H9 (cell line): ENCODE measurements at regions not wholly inside any gene's neighbourhood (a gene's known extent, or its start where the extent isn't known, plus 50 kb on each side); places are given as distances from the start of the nearest gene placed in this dataset.

Source experiments
- DNase-seq: peaks from one replicate; pipeline ENCODE4 v3.0.0-alpha.2; 2017
- H2AFZ ChIP-seq: one replicate; pipeline ENCODE4 v1.6.1; 2013; ENCODE audit warnings: mild to moderate bottlenecking, low read length, control low read depth, moderate library complexity
- H2AK5ac ChIP-seq: 2 replicates; pipeline ENCODE4 v1.6.1; 2013; ENCODE audit warnings: low read length, control low read depth, mixed read lengths; ENCODE audit not compliant: insufficient read length
- H2BK120ac ChIP-seq: one replicate; pipeline ENCODE4 v1.6.1; 2013; ENCODE audit warnings: low read depth, mild to moderate bottlenecking, low read length, control low read depth, inconsistent platforms; ENCODE audit not compliant: poor library complexity, severe bottlenecking
- H2BK12ac ChIP-seq: 2 replicates; pipeline ENCODE4 v1.6.1; 2013; ENCODE audit warnings: low read length, control low read depth, mixed read lengths, low read depth; ENCODE audit not compliant: insufficient read length
- H2BK15ac ChIP-seq: 2 replicates; pipeline ENCODE4 v1.6.1; 2013; ENCODE audit warnings: low read depth, low read length, control low read depth
- H2BK20ac ChIP-seq: one replicate; pipeline ENCODE4 v1.6.1; 2013; ENCODE audit warnings: low read depth, mild to moderate bottlenecking, low read length, control low read depth, inconsistent platforms; ENCODE audit not compliant: poor library complexity, severe bottlenecking
- H2BK5ac ChIP-seq: 2 replicates; pipeline ENCODE4 v1.6.1; 2013; ENCODE audit warnings: low read length, control low read depth, mixed read lengths; ENCODE audit not compliant: insufficient read length
- H3K14ac ChIP-seq: 2 replicates; pipeline ENCODE4 v1.6.1; 2013; ENCODE audit warnings: low read length, control low read depth; ENCODE audit not compliant: insufficient read depth
- H3K18ac ChIP-seq: 2 replicates; pipeline ENCODE4 v1.6.1; 2013; ENCODE audit warnings: low read depth, mild to moderate bottlenecking, mixed read lengths, low read length, control low read depth; ENCODE audit not compliant: insufficient read length
- H3K23ac ChIP-seq: 2 replicates; pipeline ENCODE4 v1.6.1; 2013; ENCODE audit warnings: low read length, control low read depth, mixed read lengths, low read depth; ENCODE audit not compliant: insufficient read length
- H3K23me2 ChIP-seq: 2 replicates; pipeline ENCODE4 v1.6.1; 2013; ENCODE audit warnings: low read depth, mild to moderate bottlenecking, mixed read lengths, low read length, control low read depth; ENCODE audit not compliant: insufficient read length, poor library complexity, severe bottlenecking
- H3K27ac ChIP-seq: 2 replicates; pipeline ENCODE4 v1.5.1; 2013; ENCODE audit warnings: low read length, control low read depth, mixed read lengths, low read depth; ENCODE audit not compliant: insufficient read length
- H3K27me3 ChIP-seq: 2 replicates; pipeline ENCODE4 v1.6.1; 2013; ENCODE audit warnings: low read length, control low read depth, inconsistent platforms; ENCODE audit not compliant: insufficient read depth
- H3K4ac ChIP-seq: 2 replicates; pipeline ENCODE4 v1.6.1; 2013; ENCODE audit warnings: low read depth, mild to moderate bottlenecking, control low read depth, inconsistent platforms, low read length, moderate library complexity
- H3K4me1 ChIP-seq: 2 replicates; pipeline ENCODE4 v1.6.1; 2013; ENCODE audit warnings: low read length, control low read depth, inconsistent platforms; ENCODE audit not compliant: insufficient read depth
- H3K4me2 ChIP-seq: 2 replicates; pipeline ENCODE4 v1.6.1; 2013; ENCODE audit warnings: low read length, control low read depth, mixed read lengths; ENCODE audit not compliant: insufficient read length, insufficient read depth
- H3K56ac ChIP-seq: 2 replicates; pipeline ENCODE4 v1.6.1; 2013; ENCODE audit warnings: low read depth, mild to moderate bottlenecking, mixed read lengths, low read length, control low read depth; ENCODE audit not compliant: insufficient read length
- H3K79me1 ChIP-seq: 2 replicates; pipeline ENCODE4 v1.6.1; 2013; ENCODE audit warnings: low read depth, mild to moderate bottlenecking, moderate library complexity, low read length, control low read depth, inconsistent platforms; ENCODE audit not compliant: insufficient read depth, poor library complexity, severe bottlenecking
- H3K79me2 ChIP-seq: 2 replicates; pipeline ENCODE4 v1.6.1; 2013; ENCODE audit warnings: low read length, control low read depth, inconsistent platforms; ENCODE audit not compliant: insufficient read depth
- H3K9ac ChIP-seq: 2 replicates; pipeline ENCODE4 v1.6.1; 2013; ENCODE audit warnings: low read length, control low read depth, mixed read lengths; ENCODE audit not compliant: insufficient read length; ENCODE audit errors: extremely low read depth
- H3K9me3 ChIP-seq: one replicate; pipeline ENCODE4 v1.6.1; 2013; ENCODE audit warnings: low read depth, low read length, inconsistent platforms; ENCODE audit not compliant: control insufficient read depth
- H3T11ph ChIP-seq: one replicate; pipeline ENCODE4 v1.6.1; 2013; ENCODE audit warnings: mild to moderate bottlenecking, low read length, control low read depth, inconsistent platforms
- H4K20me1 ChIP-seq: one replicate; pipeline ENCODE4 v1.6.1; 2013; ENCODE audit not compliant: control insufficient read depth, insufficient read length, insufficient read depth
- H4K5ac ChIP-seq: 2 replicates; pipeline ENCODE4 v1.6.1; 2013; ENCODE audit warnings: low read depth, mild to moderate bottlenecking, mixed read lengths, low read length, control low read depth; ENCODE audit not compliant: insufficient read length
- H4K8ac ChIP-seq: replicated peaks from 2 replicates; pipeline ENCODE4 v1.6.1; 2013; ENCODE audit warnings: low read length, control low read depth, mixed read lengths, low read depth; ENCODE audit not compliant: insufficient read length
- H4K91ac ChIP-seq: 2 replicates; pipeline ENCODE4 v1.6.1; 2013; ENCODE audit warnings: low read depth, mild to moderate bottlenecking, moderate library complexity, mixed read lengths, low read length, control low read depth; ENCODE audit not compliant: insufficient read length
- H3K27ac Mint-ChIP-seq, 3 experiments: 2 replicates in 2 of 3; 3 replicates in 1 of 3; pipeline ENCODE4 v1.8.0; 2020 to 2021; ENCODE audit warnings: mixed read lengths in 3 of 3, mild to moderate bottlenecking in 1 of 3, moderate library complexity in 1 of 3
- H3K27me3 Mint-ChIP-seq: 2 replicates; pipeline ENCODE4 v1.8.0; 2021; ENCODE audit warnings: low read depth, mild to moderate bottlenecking, moderate library complexity, mixed read lengths
- H3K36me3 Mint-ChIP-seq, 3 experiments: 2 replicates in 2 of 3; 3 replicates in 1 of 3; pipeline ENCODE4 v1.8.0; 2020 to 2021; ENCODE audit warnings: low read depth in 3 of 3, mixed read lengths in 3 of 3; ENCODE audit not compliant: insufficient read depth in 1 of 3
- H3K4me1 Mint-ChIP-seq, 2 experiments: 2 replicates each; pipeline ENCODE4 v1.8.0; 2020; ENCODE audit warnings: mixed read lengths in 2 of 2
- H3K4me3 Mint-ChIP-seq, 2 experiments: 2 replicates in 1 of 2; 3 replicates in 1 of 2; pipeline ENCODE4 v1.8.0; 2020 to 2021; ENCODE audit warnings: mild to moderate bottlenecking in 2 of 2, mixed read lengths in 2 of 2, moderate library complexity in 1 of 2
- H3K9me3 Mint-ChIP-seq, 2 experiments: 2 replicates in 1 of 2; 3 replicates in 1 of 2; pipeline ENCODE4 v1.8.0; 2020; ENCODE audit warnings: mild to moderate bottlenecking in 2 of 2, mixed read lengths in 2 of 2, moderate library complexity in 1 of 2
- WGBS: extraction: QIAGEN DNeasy Blood & Tissue Kit; methylation state at CpG from one replicate; pipeline ENCODE4 v1.1.7; 2013; ENCODE audit warnings: missing lambda C conversion rate, low lambda C conversion rate, mixed read lengths; ENCODE audit not compliant: insufficient read length; ENCODE audit errors: extremely low coverage; 5-methylcytosine and 5-hydroxymethylcytosine counted together
- TF ChIP-seq, protein P1 (sequence below): fragments of 200-600 bp; sonication (generic); conservative IDR thresholded peaks from 3 replicates; pipeline ENCODE4 v1.8.0; 2021; ENCODE audit warnings: antibody characterized with exemption, mild to moderate bottlenecking

- H4K5ac ChIP-seq, result no peak overlapping the region
- no peak overlapping the region for H3K56ac ChIP-seq
- WGBS, result no CpG with 5 or more reads among the region's 1 CpG
- H3K23me2 ChIP-seq, result no peaks in the 10 kb centered on the region
- no peak overlapping the region for H2BK120ac ChIP-seq
- no peak overlapping the region for H3K27ac Mint-ChIP-seq
- no peak overlapping the region for H4K91ac ChIP-seq
- peaks cover 4 to 10% of the 10 kb centered on the region in 2 experiments; a peak in 4 of 5 replicates for H3K9me3 Mint-ChIP-seq
- no peaks in the 10 kb centered on the region for H3K27me3 ChIP-seq
- peaks cover 0 to 9% (median 0%) of the 10 kb centered on the region in 3 experiments; a peak in 1 of 7 replicates for H3K36me3 Mint-ChIP-seq
- no peaks in the 10 kb centered on the region for H3K79me2 ChIP-seq
- no peak overlapping the region for H2BK12ac ChIP-seq
- no peaks in the 10 kb centered on the region for H3K27me3 Mint-ChIP-seq
- H3K79me1 ChIP-seq, result no peaks in the 10 kb centered on the region
- no peaks in the 10 kb centered on the region for H3K9me3 ChIP-seq
- no peak overlapping the region for H2BK5ac ChIP-seq
- H3K4me3 Mint-ChIP-seq, result no peak overlapping the region
- TF ChIP-seq, protein P1, sequence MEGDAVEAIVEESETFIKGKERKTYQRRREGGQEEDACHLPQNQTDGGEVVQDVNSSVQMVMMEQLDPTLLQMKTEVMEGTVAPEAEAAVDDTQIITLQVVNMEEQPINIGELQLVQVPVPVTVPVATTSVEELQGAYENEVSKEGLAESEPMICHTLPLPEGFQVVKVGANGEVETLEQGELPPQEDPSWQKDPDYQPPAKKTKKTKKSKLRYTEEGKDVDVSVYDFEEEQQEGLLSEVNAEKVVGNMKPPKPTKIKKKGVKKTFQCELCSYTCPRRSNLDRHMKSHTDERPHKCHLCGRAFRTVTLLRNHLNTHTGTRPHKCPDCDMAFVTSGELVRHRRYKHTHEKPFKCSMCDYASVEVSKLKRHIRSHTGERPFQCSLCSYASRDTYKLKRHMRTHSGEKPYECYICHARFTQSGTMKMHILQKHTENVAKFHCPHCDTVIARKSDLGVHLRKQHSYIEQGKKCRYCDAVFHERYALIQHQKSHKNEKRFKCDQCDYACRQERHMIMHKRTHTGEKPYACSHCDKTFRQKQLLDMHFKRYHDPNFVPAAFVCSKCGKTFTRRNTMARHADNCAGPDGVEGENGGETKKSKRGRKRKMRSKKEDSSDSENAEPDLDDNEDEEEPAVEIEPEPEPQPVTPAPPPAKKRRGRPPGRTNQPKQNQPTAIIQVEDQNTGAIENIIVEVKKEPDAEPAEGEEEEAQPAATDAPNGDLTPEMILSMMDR, result no peak
- no peak overlapping the region for H3K4me2 ChIP-seq
- H2BK15ac ChIP-seq, result no peak overlapping the region
- H2AK5ac ChIP-seq, result no peak overlapping the region
- no peak overlapping the region for H3K9ac ChIP-seq
- no peaks in the 10 kb centered on the region for H3K4me1 ChIP-seq
- H4K20me1 ChIP-seq, result no peaks in the 10 kb centered on the region
- H2AFZ ChIP-seq, result no peak overlapping the region
- no peak overlapping the region for H3T11ph ChIP-seq
- H3K14ac ChIP-seq, result no peak overlapping the region
- no peak overlapping the region for H3K27ac ChIP-seq
- no peak overlapping the region for H4K8ac ChIP-seq
- no peak for DNase-seq
- H2BK20ac ChIP-seq, result no peak overlapping the region
- H3K4me1 Mint-ChIP-seq, result peaks cover 0 to 4% of the 10 kb centered on the region in 2 experiments; a peak in 1 of 4 replicates
- no peak overlapping the region for H3K4ac ChIP-seq
- H3K18ac ChIP-seq, result no peak overlapping the region
- H3K23ac ChIP-seq, result no peak overlapping the region
These were observed 592.2 kb downstream of the ANXA1 start for GRCh38 chr9:73743826-73744225.
